GM03348 (cell line): ENCODE measurements at regions not wholly inside any gene's neighbourhood (a gene's known extent, or its start where the extent isn't known, plus 50 kb on each side); places are given as distances from the start of the nearest gene placed in this dataset.
"Not testable (repeated sequence)": the region's sequence is repeated elsewhere in the genome, so short reads cannot be mapped to it uniquely, and the experiment has no call there.

ENCODE experiments used
- DNase-seq: peaks from one replicate; pipeline ENCODE4 v3.0.0; 2012; ENCODE audit warnings: low spot score

DNA sequence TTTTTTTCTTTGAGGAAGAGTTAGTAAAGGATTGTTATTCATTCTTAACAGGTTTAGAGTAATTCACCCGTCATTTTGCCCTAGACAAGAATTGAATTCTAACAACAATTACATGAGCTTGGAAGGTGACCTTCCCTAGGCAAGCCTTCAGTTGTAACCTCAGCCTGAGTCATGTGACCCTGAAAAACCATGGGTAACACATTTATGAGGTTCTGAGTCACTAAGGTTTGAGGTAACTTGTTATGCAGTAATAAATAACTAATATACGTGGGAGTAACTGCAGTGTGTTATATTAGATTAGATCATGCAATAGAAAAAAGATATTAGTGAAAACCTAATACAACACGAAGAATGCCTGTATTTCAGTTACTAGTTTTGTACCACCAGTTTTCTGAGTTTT, 237.6 kb upstream of the NDN start:
- no peak for DNase-seq

DNA sequence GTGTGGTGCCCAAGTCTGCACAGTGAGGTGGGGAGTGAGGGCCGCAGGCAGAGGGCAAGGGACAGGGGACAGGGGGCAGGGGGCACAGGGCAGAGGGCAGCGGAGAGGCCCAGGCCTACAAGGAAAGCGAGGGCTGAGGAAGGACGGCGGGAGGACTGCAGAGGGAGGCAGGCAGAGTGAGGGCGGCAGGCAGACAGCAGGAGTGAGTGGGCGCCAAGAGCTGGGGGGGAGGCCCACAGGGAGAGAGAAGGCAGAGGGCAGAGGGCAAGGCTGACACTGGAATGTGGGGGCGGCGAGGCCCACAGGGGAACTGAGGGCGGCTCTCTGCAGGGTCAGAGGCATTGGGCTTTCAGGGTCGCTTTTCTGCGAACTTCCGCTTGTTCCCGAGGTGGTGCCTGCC, 267.8 kb upstream of the NDN start:
- DNase-seq, result no peak

DNA sequence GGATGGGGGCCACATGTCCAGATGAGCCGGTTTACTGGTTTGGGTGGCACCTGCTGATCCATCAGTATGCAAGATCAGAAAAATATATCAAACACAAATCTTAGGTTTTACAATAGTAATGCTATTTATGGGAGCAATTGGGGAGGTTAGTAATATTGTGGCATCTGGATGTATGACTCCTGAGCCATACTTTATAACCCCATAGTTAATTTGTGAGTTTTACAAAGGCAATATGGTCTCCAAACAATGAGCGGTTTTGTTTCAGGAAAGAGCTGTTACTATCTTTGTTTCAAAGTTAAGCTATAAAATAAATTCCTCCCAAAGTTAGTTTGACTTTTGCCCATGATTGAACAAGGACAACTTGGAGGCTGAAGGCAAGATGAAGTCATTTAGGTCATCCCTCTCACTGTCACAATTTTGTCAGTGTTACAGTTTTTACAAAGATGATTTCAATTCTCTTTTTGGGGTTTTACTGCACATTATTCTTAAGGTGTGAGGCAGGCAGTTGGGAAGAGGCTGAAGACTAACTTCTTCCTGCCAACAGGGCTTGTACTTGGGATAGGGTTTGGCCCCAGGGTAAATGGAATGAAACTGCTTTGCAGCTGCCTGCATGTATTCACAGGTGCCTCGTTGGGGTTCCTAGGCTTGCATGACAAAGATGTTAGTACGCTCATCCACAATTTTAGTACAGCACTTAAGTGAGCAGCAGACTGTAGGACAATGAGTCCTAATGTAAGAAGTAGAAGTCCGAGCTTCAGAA, 296.6 kb upstream of the NDN start:
- no peak for DNase-seq

DNA sequence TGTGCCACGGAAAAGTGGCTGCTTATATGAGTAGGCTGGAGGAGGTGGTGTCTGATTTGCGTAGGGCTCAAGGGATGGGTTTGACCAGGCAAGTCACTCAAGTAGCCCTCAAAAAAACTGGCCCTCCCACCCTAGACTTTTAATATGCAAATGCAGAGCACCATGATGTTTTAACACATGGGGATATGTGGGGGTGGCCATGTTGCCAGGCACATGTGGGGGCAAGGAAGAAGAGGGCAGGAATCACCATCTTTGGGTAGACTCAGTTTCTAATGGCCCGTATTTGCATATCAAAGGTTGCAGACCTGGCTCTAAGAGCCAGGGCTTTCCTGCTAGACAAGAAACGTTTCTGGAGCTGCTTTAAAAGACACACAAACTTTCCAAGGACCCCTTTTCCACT, 307.2 kb upstream of the NDN start:
- no peak for DNase-seq

DNA sequence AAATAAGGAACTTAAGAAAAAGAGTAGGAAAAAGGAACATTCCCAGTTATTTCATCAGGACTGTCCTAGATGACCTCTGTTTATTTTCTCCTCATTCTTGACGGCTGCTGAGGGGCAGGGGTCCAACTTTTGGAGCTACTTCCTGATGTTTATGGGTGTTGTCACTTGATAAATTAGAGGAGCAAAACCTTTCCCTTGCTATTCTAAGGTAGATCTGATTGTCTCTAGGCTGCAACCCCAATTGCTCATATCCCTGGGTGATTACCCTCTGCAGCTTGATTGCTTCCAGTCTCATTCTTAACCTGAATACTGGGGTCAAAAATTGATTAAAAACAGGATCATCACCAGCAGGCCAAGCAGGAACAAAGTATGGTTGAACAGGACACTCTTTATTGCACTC, 311.0 kb upstream of the NDN start:
- DNase-seq, result no peak

DNA sequence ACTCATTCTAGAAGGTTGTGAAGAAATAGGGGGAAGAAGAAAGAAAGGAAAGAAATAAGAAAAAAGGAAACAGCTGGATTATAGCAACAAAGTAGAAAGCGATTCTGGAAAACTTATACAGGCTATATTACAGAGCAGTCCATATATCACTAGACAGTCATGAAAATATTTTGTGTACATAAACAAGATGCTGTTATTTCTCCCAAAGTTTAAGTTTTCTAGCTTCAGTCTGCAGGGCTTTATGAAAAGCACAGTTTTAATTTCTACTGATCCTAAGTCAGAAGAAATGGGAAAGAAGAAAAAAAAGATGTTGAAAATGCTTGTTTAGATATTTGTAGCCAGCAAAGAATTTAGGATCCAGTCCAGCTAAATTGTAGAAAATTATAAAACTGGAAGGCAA, 321.4 kb upstream of the NDN start:
- no peak for DNase-seq

DNA sequence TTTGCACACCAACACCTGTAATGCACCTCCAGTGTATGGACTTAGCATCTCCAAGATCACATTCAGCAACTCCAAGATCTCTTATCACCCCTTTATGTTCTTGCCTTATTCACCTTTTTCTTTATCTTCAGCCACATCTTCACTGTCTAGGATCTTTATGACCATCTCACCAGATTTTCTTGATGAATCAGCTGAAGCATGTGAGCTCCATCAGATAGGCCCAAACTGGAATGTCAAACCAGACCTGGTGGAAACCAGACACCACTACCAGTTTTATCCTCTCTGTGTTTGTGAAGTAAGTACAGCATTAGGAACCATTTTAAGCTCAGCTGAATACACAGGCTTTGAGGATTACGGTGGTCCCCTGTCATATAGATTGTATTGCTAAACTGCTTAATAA, 330.4 kb upstream of the NDN start:
- no peak for DNase-seq

DNA sequence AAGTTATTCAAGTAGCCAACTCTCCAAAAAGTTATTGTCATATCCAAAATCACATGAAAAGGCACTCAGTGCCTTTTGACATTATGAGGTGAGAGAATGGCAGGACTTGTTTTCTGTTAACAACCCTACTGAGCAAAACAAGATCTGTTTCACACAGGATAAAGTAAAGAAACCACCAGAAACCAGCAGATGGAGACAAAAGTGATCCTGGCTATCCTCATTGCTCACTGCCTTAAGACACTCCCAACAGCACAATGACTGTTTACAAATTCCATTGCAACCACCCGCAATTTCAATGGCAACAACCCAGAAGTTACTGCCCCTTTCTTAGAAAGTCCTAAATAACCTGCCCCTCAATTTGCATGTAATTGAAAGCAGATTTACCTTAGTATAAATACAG, 352.6 kb upstream of the NDN start:
- DNase-seq, result no peak

DNA sequence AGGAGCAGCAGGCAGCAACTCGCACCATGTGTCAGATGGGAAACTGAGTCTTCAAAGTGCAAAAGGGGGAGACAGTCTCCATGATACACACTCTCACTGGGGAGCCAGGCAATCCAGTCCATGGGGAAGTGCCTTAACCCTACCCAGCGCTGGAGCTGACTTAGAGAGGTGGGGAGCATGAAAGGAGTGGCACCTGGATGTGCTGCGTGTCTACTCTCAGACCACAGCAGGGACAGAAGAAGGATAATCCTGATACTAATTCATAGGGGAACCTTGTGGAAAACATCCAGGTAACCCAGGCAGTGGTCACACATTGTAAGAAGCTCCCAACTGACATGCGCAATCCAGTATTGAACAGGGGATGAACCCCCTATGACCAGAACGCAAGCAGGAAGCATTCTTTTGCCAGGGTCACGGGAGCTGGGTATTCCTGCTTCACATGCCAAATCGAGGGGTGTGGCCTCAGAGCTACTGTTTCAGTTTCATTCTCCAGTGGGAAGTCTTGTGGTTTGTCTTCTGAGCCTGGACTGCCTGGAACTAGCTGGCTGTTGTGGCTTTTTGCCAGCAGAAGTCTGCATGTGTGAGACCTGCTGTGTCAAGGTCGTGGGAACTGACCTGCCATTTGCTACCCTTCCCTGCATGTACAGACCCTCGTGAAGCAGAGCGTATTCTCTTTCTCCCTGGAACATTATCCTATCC, 367.6 kb upstream of the NDN start:
- no peak for DNase-seq

DNA sequence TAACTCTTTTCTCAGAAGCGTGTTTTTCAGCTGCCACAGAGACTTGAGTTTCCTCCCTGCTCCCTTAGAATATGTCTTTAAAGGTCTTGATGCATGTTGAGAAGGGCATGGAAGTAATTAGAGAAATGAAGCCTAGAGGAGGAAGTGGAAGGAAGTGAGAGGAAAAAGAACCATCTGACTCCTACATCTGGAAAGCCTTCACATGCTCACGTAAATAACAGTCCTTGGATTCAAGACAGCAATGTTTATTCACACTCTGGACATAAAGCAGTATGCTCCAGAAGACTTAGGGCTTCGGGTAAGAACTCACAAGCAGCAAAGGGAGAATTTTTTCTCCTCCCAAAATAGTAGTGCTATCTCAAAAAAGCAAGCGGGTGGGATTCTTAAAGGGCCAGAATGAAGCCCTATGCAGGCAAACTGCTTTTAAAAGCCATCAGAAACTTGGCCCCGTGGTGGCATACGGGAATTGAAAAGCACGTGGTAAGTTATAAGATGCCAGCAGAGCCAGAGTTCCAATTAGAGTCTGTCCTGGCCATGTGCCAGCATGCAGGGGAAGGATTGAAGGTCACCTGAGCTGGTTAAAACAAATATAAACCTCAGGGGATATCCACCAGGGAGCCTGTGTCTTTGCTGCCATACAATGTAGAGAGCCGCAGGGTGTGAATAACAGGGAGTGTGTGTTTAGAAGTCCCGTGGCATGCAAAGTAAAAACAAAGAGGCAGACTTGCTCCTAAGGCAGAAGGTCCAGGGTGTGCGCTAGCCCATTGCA, 380.8 kb upstream of the NDN start:
- DNase-seq, result no peak

DNA sequence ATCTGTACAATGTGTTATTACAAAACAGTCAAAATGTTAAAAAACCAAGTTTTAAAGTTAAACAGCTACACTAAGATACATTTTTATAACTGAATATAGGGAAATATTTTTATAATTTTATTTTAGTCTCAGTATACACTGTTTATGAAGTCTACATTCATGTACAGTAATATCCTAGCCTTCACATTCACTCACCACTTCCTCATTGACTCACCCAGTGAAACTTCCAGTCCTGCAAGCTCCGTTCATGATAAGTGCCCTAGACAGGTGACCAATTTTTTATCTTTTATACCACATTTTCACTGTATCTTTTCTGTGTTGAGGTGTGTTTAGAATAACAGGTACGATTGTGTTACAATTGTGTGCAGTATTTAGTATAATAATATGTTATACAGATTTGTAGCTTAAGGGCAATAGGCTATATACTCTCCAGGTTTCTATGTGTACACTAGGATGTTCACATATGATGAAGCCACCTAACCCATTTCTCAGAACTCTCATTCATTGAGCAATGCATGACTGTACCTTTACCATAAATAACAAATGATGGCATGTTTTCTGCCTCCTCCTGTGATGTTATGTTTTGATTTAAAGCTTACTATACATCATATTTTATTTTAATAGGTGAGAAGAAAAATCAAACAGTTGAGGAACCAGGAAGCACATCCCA, 388.4 kb upstream of the NDN start:
- DNase-seq, result no peak

DNA sequence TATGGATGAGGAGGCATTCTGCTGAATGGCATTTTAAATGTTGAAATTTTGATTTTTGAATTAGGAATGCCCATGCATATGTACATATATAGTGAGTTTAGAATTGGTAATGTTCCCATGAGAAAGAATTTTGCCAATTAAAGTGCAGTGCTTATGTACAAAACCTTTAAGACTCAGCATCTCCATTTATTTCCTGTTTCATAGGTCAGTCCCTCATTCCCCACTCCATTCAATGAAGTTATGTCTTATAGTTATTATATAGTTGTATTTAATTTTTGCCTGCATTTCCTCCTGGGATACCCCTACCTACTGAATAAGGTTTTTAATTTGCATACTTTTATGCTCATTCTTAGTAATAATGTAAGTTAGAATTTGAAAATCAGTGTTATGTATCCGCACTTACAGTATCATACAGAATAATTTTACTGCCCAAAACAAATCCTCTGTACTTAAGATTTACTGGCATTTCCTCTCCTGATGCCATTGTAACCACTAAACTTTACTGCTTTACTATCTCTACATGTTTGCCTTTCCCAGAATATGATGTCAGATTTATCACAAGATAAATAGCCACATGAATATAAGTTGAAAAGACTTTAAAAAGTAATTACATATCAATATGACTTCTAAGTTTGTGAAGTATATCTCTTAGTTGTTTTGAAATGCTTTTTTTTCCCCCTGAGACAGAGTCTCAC, 389.1 kb upstream of the NDN start:
- no peak for DNase-seq

DNA sequence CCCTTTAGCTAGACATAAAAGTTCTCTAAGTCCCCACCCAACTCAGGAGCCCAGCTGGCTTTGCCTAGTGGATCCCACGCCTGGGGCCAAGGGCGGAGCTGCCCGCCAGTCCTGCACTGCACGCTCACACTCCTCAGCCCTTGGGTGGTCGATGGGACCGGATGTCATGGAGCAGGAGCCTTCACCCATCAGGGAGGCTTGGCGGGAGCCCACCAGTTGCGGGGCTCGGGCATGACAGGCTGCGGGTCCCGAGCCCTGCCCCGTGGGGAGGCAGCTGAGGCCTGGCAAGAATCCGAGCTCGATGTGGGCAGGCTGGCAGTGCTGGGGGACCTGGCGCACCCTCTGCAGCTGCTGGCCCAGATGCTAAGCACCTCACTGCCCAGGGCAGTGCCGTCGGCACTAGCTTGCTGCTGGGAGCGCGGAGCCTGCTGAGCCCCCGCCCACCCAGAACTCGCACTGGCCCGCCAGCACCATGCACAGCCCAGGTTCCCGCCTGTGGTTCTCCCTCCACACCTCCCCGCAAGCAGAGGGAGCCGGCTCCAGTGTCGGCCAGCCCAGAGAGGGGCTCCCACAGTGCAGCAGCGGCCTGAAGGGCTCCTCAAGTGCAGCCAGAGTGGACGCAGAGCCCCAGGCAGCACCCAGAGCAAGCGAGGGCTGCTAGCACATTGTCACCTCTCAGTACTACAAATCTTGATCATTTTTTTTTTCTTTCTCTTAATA, 391.4 kb upstream of the NDN start:
- no peak for DNase-seq

DNA sequence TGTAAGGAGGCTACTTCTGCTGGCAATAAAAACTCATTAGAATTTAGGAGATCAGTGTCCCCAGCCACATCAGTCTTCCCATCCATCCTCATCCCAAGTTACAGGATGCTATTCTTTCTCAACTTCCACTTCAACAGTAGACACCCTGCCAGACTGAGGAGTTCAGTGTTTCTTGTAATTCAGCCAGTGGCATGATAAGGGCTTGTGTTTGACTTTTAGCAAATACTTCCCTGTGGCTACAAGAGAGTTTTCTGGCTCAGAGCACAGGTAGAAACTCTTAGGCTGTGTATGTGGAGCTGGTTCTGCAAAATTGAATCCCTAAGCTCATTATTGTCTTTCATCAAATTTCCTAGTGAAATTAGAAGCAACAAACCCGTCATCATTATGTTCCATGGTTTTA, 401.8 kb upstream of the NDN start:
- DNase-seq, result not testable (repeated sequence)

DNA sequence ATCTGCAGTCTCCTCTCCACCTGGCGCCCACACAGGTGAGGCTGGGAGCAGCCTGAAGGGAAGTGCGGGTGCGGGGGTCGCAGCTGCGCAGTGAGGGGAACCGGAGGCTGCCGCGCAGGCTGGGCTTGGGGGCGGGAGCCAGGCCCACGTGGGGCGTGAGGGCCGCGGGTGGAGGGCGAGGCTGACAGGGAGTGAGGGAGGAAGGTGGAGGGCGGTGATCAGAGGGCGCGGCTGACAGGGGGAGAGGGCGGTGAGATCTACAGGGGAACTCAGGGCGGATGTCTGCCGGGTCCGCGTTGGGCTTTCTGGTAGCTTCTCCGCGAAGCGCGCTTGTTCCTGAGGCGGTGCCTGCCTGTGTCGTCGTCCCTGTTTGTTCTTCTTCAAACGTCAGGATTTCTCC, 414.4 kb upstream of the NDN start:
- DNase-seq, result not testable (repeated sequence)

DNA sequence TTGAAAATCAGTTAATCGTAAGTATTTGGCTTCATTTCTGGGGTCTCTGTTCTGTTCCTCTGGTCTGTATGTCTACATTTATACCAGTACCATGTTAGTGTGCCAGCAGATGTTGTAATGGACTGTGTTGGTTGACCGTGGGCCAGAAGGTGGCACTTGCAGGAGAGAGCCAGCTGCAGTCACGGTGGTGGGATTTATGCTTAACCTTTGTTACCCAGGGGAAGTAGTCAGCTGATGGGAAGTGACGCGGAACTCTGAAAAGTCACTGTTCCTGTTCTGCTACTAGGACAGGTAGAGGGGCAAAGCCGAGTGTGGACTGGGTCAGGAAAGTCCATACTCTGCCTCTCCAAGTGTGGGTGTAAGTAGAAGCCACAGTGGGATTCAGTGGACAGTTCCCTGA, 420.4 kb upstream of the NDN start:
- not testable (repeated sequence) for DNase-seq

DNA sequence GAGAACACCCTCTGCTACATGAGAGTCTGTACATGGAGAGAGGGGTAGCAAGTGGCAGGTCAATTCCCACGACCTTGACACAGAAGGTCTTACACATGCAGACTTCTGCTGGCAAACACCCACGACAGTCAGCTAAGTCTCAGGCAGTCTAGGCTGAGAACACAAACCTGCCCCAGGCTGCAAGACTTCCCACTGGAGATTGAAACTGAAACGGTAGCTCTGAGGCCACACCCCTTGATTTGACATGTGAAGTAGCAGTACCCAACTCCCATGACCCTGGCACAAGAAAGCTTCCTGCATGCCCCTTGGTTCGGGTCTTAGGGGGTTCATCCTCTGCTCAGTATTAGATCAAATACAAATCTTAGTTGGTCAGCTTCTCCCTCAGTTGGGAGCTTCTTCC, 420.8 kb upstream of the NDN start:
- not testable (repeated sequence) for DNase-seq

DNA sequence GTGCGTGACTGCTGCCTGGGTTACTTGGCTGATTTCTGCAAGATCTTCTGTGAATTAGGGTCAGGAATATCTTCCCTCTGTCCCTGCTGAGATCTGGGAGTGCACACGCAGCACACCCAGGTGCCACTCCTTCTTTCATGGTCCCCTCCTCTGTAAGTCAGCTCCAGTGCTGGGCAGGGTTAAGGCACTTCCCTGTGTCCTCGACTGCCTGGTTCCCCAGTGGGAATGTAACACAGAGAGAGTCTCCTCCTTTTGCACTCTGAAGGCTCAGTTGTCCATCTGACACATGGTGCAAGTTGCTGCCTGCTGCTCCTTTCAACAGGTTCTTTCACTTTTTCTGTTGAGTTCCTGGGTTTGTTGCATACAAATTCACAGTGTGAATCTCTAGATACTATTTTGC, 421.2 kb upstream of the NDN start:
- DNase-seq, result not testable (repeated sequence)

DNA sequence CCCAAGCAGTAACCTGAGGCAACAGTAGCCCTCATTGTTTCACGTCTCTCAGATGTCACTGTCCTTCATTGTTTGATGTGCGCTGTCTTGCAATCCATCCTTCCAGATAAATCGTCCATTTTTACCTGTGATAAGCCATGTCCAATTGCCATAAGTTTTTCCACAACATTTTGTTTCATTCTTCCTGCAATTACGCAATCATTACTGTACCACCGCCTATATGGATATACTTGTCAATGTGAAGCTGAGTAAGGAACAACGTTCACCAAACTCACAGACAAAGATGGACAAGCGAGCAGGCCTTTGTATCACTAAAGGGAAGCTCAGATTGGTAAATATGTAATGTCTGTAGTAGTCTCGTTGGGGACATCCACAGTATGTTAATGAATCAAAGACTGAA, 452.5 kb upstream of the NDN start:
- not testable (repeated sequence) for DNase-seq

DNA sequence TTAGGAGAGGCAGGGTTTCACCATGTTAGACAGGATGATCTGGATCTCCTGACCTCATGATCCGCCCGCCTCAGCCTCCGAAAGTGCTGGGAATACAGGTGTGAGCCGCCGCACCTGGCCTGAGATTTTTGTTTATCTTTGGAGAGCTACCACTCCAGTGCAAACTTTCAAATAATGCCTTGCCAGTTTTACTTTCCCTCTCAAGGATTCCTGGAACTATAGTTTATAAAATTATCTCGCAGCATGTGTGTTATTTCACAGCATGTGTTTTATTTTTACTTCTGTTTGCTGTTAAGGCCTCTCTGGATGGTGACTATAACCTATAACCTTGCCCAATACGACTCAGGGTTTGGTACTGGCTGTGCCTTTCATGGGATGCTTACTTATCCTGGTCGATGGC, 458.0 kb upstream of the NDN start:
- DNase-seq, result not testable (repeated sequence)

DNA sequence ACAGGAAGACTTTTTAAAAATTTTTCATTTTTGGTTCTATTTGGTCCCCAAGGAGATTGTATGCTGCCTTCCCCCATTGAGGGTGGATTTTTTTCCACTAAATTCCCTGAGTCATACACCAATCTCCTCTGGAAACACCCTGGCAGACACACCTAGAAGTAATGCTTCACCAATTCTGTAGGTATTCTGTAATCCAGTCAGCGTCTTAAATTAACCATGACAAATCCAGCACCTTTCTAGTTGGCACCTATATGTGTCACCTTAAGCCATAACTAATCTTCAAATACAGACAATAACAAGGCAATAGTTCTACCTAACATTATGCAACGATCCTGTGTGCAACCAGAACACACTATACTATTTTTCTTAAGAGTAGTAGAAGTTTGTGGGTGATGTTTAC, 459.1 kb upstream of the NDN start:
- DNase-seq, result no peak
